IMR-90 (cell line): ENCODE measurements at regions not wholly inside any gene's neighbourhood (a gene's known extent, or its start where the extent isn't known, plus 50 kb on each side); places are given as distances from the start of the nearest gene placed in this dataset.

Experiments
- ATAC-seq: fragments of 200-7000 bp; cut with Tn5 transposase; 2 replicates; pipeline ENCODE4 v1.9.1; 2020; ENCODE audit warnings: low read depth, mild to moderate bottlenecking, moderate library complexity
- BruUV-seq: library from RNA; stranded (reverse); fragments of 400-500 nt; replicated peaks from 2 replicates; lab custom pipeline; 2021; lab: Mats Ljungman, UMichigan
- CTCF ChIA-PET: fragments of 300-600 bp; formaldehyde crosslinking; extraction: SDS; loops from one replicate; lab custom pipeline; 2021; ENCODE audit warnings: antibody characterized with exemption; lab: Yijun Ruan, JAX
- POLR2A ChIA-PET: fragments of 300-600 bp; sonication (Branson Sonifier 250); formaldehyde crosslinking; loops from one replicate; lab custom pipeline; 2022; ENCODE audit warnings: antibody characterized with exemption; ENCODE audit not compliant: unreplicated experiment; lab: Charles Lee
- DNase-seq: peaks from one replicate; pipeline ENCODE4 v3.0.0; 2013
- H2AFZ ChIP-seq: replicated peaks from 2 replicates; pipeline ENCODE3; 2013; ENCODE audit warnings: low read length, mild to moderate bottlenecking; ENCODE audit not compliant: poor library complexity
- H2AK5ac ChIP-seq: 2 replicates; pipeline ENCODE4 v1.6.1; 2013; ENCODE audit warnings: low read depth, low read length, inconsistent platforms
- H2AK9ac ChIP-seq: replicated peaks from 2 replicates; pipeline ENCODE3; 2013; ENCODE audit warnings: mild to moderate bottlenecking, low read depth, low read length, moderate library complexity; ENCODE audit not compliant: poor library complexity
- H2BK120ac ChIP-seq: 2 replicates; pipeline ENCODE4 v1.6.1; 2013; ENCODE audit warnings: low read depth, low read length, inconsistent platforms
- H2BK15ac ChIP-seq: 3 replicates; pipeline ENCODE4 v1.6.1; 2013; ENCODE audit warnings: low read depth, low read length, inconsistent platforms
- H2BK20ac ChIP-seq: 2 replicates; pipeline ENCODE4 v1.6.1; 2013; ENCODE audit warnings: low read depth, mild to moderate bottlenecking, inconsistent platforms, low read length, moderate library complexity
- H2BK5ac ChIP-seq: 2 replicates; pipeline ENCODE4 v1.6.1; 2013; ENCODE audit warnings: mild to moderate bottlenecking, low read depth, low read length, inconsistent platforms; ENCODE audit not compliant: poor library complexity, severe bottlenecking
- H3K14ac ChIP-seq: replicated peaks from 2 replicates; pipeline ENCODE4 v1.6.1; 2013; ENCODE audit warnings: low read depth, low read length, inconsistent platforms
- H3K18ac ChIP-seq: 2 replicates; pipeline ENCODE4 v1.6.1; 2013; ENCODE audit warnings: low read depth, low read length, control low read depth
- H3K23ac ChIP-seq: 2 replicates; pipeline ENCODE4 v1.6.1; 2013; ENCODE audit warnings: low read depth, low read length, inconsistent platforms
- H3K27ac ChIP-seq: 2 replicates; pipeline ENCODE4 v1.5.1; 2013; ENCODE audit warnings: mild to moderate bottlenecking, control low read depth, low read length; ENCODE audit not compliant: insufficient read depth
- H3K27me3 ChIP-seq: 2 replicates; pipeline ENCODE4 v1.6.1; 2013; ENCODE audit warnings: low read length; ENCODE audit not compliant: control insufficient read depth, insufficient read depth
- H3K36me3 ChIP-seq: 2 replicates; pipeline ENCODE4 v1.6.1; 2013; ENCODE audit warnings: low read length, mixed read lengths; ENCODE audit not compliant: control insufficient read depth, insufficient read depth
- H3K4ac ChIP-seq: 2 replicates; pipeline ENCODE4 v1.6.1; 2013; ENCODE audit warnings: low read depth, low read length, inconsistent platforms
- H3K4me1 ChIP-seq: 2 replicates; pipeline ENCODE4 v1.6.1; 2013; ENCODE audit warnings: low read length, mixed read lengths; ENCODE audit not compliant: control insufficient read depth, insufficient read depth
- H3K4me2 ChIP-seq: 2 replicates; pipeline ENCODE4 v1.6.1; 2013; ENCODE audit warnings: low read depth, mild to moderate bottlenecking, control low read depth, low read length, moderate library complexity
- H3K4me3 ChIP-seq: 2 replicates; pipeline ENCODE4 v1.5.1; 2013; ENCODE audit warnings: low read depth, mild to moderate bottlenecking, control low read depth, low read length, moderate library complexity; ENCODE audit not compliant: insufficient read depth
- H3K56ac ChIP-seq: 2 replicates; pipeline ENCODE4 v1.6.1; 2013; ENCODE audit warnings: low read length, inconsistent platforms; ENCODE audit not compliant: insufficient read depth; ENCODE audit errors: extremely low read depth
- H3K79me1 ChIP-seq, 2 experiments: 2 replicates each; pipeline ENCODE4 v1.6.1; 2013; ENCODE audit warnings: low read length in 2 of 2, inconsistent platforms in 1 of 2, low read depth in 1 of 2
- H3K9ac ChIP-seq: 2 replicates; pipeline ENCODE4 v1.6.1; 2013; ENCODE audit warnings: low read depth, low read length, control low read depth
- H3K9me1 ChIP-seq: 2 replicates; pipeline ENCODE4 v1.6.1; 2013; ENCODE audit warnings: low read length, inconsistent platforms; ENCODE audit not compliant: insufficient read depth
- H3K9me3 ChIP-seq: 2 replicates; pipeline ENCODE4 v1.6.1; 2013; ENCODE audit warnings: low read length; ENCODE audit not compliant: control insufficient read depth, insufficient read depth
- H4K20me1 ChIP-seq: 2 replicates; pipeline ENCODE4 v1.6.1; 2013; ENCODE audit warnings: low read length, inconsistent platforms; ENCODE audit not compliant: insufficient read depth
- H4K5ac ChIP-seq: 2 replicates; pipeline ENCODE4 v1.6.1; 2013; ENCODE audit warnings: mild to moderate bottlenecking, low read depth, low read length, control low read depth
- H4K8ac ChIP-seq, 2 experiments: 2 replicates each; pipeline ENCODE4 v1.6.1; 2013; ENCODE audit warnings: low read depth in 2 of 2, low read length in 2 of 2, control low read depth in 1 of 2, inconsistent platforms in 1 of 2
- H4K91ac ChIP-seq: 2 replicates; pipeline ENCODE4 v1.6.1; 2013; ENCODE audit warnings: low read depth, low read length, inconsistent platforms; ENCODE audit not compliant: insufficient read depth
- CTCF ChIP-seq: conservative IDR thresholded peaks from 2 replicates; pipeline ENCODE4 v1.5.1; 2012; ENCODE audit warnings: mild to moderate bottlenecking, low read depth, low read length, improper control_type of control experiment
- MAFK ChIP-seq: IDR thresholded peaks from 2 replicates; pipeline ENCODE4 v1.6.1; 2012; ENCODE audit warnings: low read depth, low read length, improper control_type of control experiment
- MAZ ChIP-seq: IDR thresholded peaks from 2 replicates; pipeline ENCODE4 v1.6.1; 2012; ENCODE audit warnings: low read depth, mild to moderate bottlenecking, low read length, improper control_type of control experiment, moderate library complexity, borderline replicate concordance
- RAD21 ChIP-seq: IDR thresholded peaks from 2 replicates; pipeline ENCODE4 v1.6.1; 2012; ENCODE audit warnings: low read length, improper control_type of control experiment
- WGBS, 2 experiments: methylation state at CpG; one replicate each; pipeline versions ENCODE4 v1.1.5 to v1.1.7; 2013; ENCODE audit warnings: missing lambda C conversion rate in 2 of 2; ENCODE audit not compliant: insufficient read length in 1 of 2; ENCODE audit errors: extremely low coverage in 2 of 2; 5-methylcytosine and 5-hydroxymethylcytosine counted together
- dilution Hi-C: fragments of 300-500 bp; cut with HindIII; formaldehyde crosslinking; loops from one replicate; pipeline ENCODE4 v1.14.3; 2018; ENCODE audit warnings: low sequenced_read_pairs; ENCODE audit not compliant: unreplicated experiment
- in situ Hi-C: fragments of 300-500 bp; cut with MboI; formaldehyde crosslinking; loops from 3 replicates; pipeline ENCODE4 v1.14.3; 2019; ENCODE audit warnings: low sequenced_read_pairs, inconsistent platforms, mixed read lengths
- intact Hi-C: fragments of 100-400 bp; cut with micrococcal nuclease; formaldehyde crosslinking; loops from 2 replicates; pipeline ENCODE4 v1.10.0; 2022

DNA sequence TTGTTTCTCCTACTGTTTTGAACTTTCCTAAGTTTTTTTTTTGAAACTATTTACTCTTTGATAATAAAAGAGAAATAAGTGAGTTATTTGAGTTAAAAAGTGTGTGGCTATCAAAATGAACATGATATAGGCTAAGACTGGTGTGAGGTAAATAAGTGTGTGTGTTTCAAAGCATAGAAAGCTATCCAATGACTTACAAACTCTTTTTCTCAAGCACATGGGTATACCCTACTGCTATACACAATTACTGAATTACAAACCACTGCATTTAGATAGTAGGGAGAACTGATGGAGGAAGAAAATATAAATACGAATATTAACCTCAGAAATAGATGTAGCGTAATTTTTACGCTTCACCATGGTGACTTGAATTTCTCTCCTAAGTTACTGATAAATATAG is 305.8 kb upstream of the ANXA10 start:
- Histone ChIP-seq H3K27me3 (no peaks in the 10 kb centered on the region), H3K36me3 (no peaks in the 10 kb centered on the region), H3K4me2 (no peak overlapping the region), H4K20me1 (no peaks in the 10 kb centered on the region), H3K56ac (no peak overlapping the region), H3K9me1 (no peaks in the 10 kb centered on the region), H3K14ac (no peak overlapping the region), H2BK20ac (no peak overlapping the region), H2AK5ac (no peak overlapping the region), H2AK9ac (no peak overlapping the region), H3K79me1 (no peaks in the 10 kb centered on the region), H3K9me3 (no peaks in the 10 kb centered on the region), H2BK15ac (no peak overlapping the region), H2BK120ac (no peak overlapping the region), H2BK5ac (no peak overlapping the region), H4K5ac (no peak overlapping the region), H4K8ac (no peak overlapping the region), H3K9ac (no peak overlapping the region), H2AFZ (no peak overlapping the region), H3K4me3 (no peak overlapping the region), H3K4me1 (no peaks in the 10 kb centered on the region), H3K23ac (no peak overlapping the region), H3K4ac (no peak overlapping the region), H3K27ac (no peak overlapping the region), H3K18ac (no peak overlapping the region), H4K91ac (no peak overlapping the region)
- TF ChIP-seq MAFK: no peak
- TF ChIP-seq RAD21: no peak
- TF ChIP-seq MAZ: no peak
- TF ChIP-seq CTCF: no peak
- ChIA-PET CTCF (no interaction called here), POLR2A (no interaction called here)
- in situ Hi-C loops (no loop called here), dilution Hi-C loops (no loop called here), intact Hi-C loops (no loop called here)
- WGBS, 2 experiments: no CpG with 5 or more reads among the region's 3 CpGs
- DNase-seq (no peak), ATAC-seq (no peak)
- no TSS peak for BruUV-seq
